ENCODE measurements at regions not wholly inside any gene's neighbourhood (a gene's known extent, or its start where the extent isn't known, plus 50 kb on each side); places are given as distances from the start of the nearest gene placed in this dataset.
A peak's percentile ranks its signal among the peaks of the same experiment; 100 is the strongest.

- H3K4me3 ChIP-seq, result no peak overlapping the region
- peaks cover 0 to 24% (median 0%) of the 10 kb centered on the region in 4 donors for H3K4me1 ChIP-seq
- no peaks in the 10 kb centered on the region for H3K36me3 ChIP-seq
- WGBS, 2 donors, result 12 to 15% methylated on average over 2 of the region's 2 CpGs
- H3K27ac ChIP-seq, result no peak overlapping the region
- TF ChIP-seq POLR2A (IDR thresholded peaks at IDR 0.05) (no peak), EP300 (IDR thresholded peaks at IDR 0.05) (peak in 1 of 2 donors; percentile 47)
- H3K27me3 ChIP-seq, result no peaks in the 10 kb centered on the region
- H3K9me3 ChIP-seq, result peaks cover 0 to 12% (median 0%) of the 10 kb centered on the region in 4 donors
- DNase-seq (ENCODE audit: low spot score in 2 of 2), result no peak
Measured at GRCh38 chr13:65913173-65913572, 1317.0 kb downstream of the PCDH9 start.

- H3K36me3 ChIP-seq, result no peaks in the 10 kb centered on the region
- 67 to 68% methylated on average over 3 of the region's 3 CpGs for WGBS, 2 donors
- H3K4me1 ChIP-seq, result peaks cover 0 to 24% (median 0%) of the 10 kb centered on the region in 4 donors
- H3K27me3 ChIP-seq, result no peaks in the 10 kb centered on the region
- TF ChIP-seq, protein P1, sequence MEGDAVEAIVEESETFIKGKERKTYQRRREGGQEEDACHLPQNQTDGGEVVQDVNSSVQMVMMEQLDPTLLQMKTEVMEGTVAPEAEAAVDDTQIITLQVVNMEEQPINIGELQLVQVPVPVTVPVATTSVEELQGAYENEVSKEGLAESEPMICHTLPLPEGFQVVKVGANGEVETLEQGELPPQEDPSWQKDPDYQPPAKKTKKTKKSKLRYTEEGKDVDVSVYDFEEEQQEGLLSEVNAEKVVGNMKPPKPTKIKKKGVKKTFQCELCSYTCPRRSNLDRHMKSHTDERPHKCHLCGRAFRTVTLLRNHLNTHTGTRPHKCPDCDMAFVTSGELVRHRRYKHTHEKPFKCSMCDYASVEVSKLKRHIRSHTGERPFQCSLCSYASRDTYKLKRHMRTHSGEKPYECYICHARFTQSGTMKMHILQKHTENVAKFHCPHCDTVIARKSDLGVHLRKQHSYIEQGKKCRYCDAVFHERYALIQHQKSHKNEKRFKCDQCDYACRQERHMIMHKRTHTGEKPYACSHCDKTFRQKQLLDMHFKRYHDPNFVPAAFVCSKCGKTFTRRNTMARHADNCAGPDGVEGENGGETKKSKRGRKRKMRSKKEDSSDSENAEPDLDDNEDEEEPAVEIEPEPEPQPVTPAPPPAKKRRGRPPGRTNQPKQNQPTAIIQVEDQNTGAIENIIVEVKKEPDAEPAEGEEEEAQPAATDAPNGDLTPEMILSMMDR (IDR thresholded peaks at IDR 0.05), result no peak
- TF ChIP-seq POLR2A (IDR thresholded peaks at IDR 0.05) (no peak), EP300 (IDR thresholded peaks at IDR 0.05) (no peak)
- H3K4me3 ChIP-seq, result no peak overlapping the region
- H3K27ac ChIP-seq, result no peak overlapping the region
- DNase-seq (ENCODE audit: low spot score in 2 of 2), result no peak
- H3K9me3 ChIP-seq, result peaks cover 0 to 15% (median 0%) of the 10 kb centered on the region in 4 donors
Measured at GRCh38 chr13:65912516-65912915, 1317.6 kb downstream of the PCDH9 start.

DNA sequence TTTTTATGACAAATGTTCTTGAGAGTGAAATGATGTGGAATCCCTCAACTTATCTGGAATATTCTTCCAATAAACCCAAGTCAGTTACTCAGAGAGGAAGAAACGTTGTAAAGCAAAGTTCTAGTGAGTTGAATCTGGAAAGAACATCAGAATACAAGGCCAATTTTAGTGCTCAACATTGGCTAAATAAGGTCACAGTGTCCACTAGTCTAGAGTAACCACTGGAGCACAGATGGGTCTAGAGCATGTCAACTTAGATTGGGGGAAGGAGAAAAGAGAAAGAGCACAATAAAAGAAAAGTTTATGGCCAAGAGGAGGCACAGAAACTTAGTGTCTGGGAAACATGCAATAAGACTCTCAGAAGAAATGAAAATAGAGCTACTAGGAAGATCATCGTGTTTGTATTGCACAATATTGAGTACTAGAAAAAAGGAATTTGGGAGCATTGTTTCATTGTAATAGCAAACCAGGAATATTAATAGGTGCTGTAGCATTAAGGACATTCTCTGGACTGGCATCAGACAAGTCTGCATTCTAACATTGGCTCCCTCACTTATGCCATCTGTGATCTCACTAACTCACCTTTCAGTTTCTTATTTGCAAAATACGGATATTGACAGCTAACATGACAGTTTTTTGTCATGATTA lies 1318.5 kb downstream of the PCDH9 start:
- Histone ChIP-seq H3K4me3 (no peak overlapping the region), H3K27me3 (no peaks in the 10 kb centered on the region), H3K4me1 (peaks cover 0 to 24% (median 0%) of the 10 kb centered on the region in 4 donors), H3K27ac (no peak overlapping the region), H3K9me3 (peaks cover 0 to 15% (median 0%) of the 10 kb centered on the region in 4 donors), H3K36me3 (no peaks in the 10 kb centered on the region)
- 59 to 69% methylated on average over 3 of the region's 3 CpGs for WGBS, 2 donors
- DNase-seq (ENCODE audit: low spot score in 2 of 2), result no peak
- TF ChIP-seq EP300 (IDR thresholded peaks at IDR 0.05), result no peak
- no peak for TF ChIP-seq POLR2A (IDR thresholded peaks at IDR 0.05)
- TF ChIP-seq, protein P1 (IDR thresholded peaks at IDR 0.05), result no peak

GRCh38 chr13:65909501-65909900 lies 1320.6 kb downstream of the PCDH9 start:
- TF ChIP-seq POLR2A (IDR thresholded peaks at IDR 0.05) (no peak), EP300 (IDR thresholded peaks at IDR 0.05) (no peak)
- TF ChIP-seq, protein P1 (IDR thresholded peaks at IDR 0.05), result no peak
- Histone ChIP-seq H3K4me3 (no peak overlapping the region), H3K36me3 (no peaks in the 10 kb centered on the region), H3K9me3 (peaks cover 0 to 15% (median 0%) of the 10 kb centered on the region in 4 donors), H3K27me3 (no peaks in the 10 kb centered on the region), H3K4me1 (peaks cover 0 to 18% (median 0%) of the 10 kb centered on the region in 4 donors), H3K27ac (no peak overlapping the region)
- no peak for DNase-seq (ENCODE audit: low spot score in 2 of 2)
- WGBS, 2 donors, result 82 to 100% methylated on average over 1 of the region's 1 CpG

DNA sequence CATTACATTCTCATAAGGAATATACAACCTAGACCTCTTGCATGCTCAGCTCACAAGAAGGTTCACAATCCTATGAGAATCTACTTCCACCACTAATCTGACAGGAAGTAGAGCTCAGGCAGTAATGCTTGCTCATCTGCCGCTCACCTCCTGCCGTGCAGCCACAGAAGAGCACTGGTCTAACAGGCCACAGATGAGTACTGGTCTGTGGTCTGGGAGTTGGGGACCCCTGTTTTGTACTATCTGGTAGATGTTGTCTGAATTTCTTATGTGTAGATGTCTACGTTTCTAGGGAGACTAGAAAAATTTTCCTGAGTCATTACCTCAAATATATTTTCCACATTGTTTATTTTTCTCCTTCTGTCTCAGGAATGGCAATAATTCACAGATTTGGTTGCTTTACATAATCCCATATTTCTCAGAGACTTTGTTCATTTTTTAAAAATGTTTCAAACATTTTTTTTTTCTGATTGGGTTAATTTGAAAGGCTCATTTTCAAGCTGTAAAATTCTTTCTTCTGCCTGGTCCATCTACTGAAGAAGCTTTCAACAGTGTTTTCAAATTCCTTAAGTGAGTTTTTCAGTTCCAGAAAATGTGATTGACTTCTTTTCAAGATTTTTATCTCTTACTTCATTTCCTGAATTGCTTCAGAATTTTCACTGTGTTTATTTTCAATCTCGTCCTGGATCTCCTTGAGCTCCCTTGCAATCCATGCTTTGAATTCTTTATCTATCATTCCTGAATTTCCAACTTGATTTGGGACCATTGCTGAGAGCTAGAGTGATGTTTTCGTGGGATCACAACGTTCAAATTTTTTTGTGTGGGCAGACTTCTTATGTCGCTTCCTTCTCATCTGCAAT lies 1322.2 kb downstream of the PCDH9 start:
- DNase-seq (ENCODE audit: low spot score in 2 of 2), result no peak
- Histone ChIP-seq H3K4me3 (no peak overlapping the region), H3K9me3 (peaks cover 0 to 15% (median 0%) of the 10 kb centered on the region in 4 donors), H3K27me3 (no peaks in the 10 kb centered on the region), H3K36me3 (no peaks in the 10 kb centered on the region), H3K27ac (no peak overlapping the region), H3K4me1 (peaks cover 0 to 7% (median 0%) of the 10 kb centered on the region in 4 donors)
- 85 to 88% methylated on average over 7 of the region's 7 CpGs for WGBS, 2 donors
- TF ChIP-seq EP300 (IDR thresholded peaks at IDR 0.05), result no peak
- TF ChIP-seq, protein P1 (IDR thresholded peaks at IDR 0.05), result no peak
- TF ChIP-seq POLR2A (IDR thresholded peaks at IDR 0.05), result no peak
